HCT116 (cell line): ENCODE measurements at regions not wholly inside any gene's neighbourhood (a gene's known extent, or its start where the extent isn't known, plus 50 kb on each side); places are given as distances from the start of the nearest gene placed in this dataset.

Source experiments
- ATAC-seq: fragments of 200-7000 bp; cut with Tn5 transposase; 2 replicates; pipeline ENCODE4 v1.9.1; 2020; ENCODE audit warnings: mild to moderate bottlenecking, moderate library complexity
- BruUV-seq: library from RNA; stranded (reverse); fragments of 400-500 nt; replicated peaks from 2 replicates; lab custom pipeline; 2021; lab: Mats Ljungman, UMichigan
- CTCF ChIA-PET: fragments of 300-600 bp; sonication (Branson Sonifier 250); formaldehyde crosslinking; loops from one replicate; lab custom pipeline; 2021; ENCODE audit warnings: antibody characterized with exemption; lab: Charles Lee
- POLR2A ChIA-PET: fragments of 300-600, 350-600 bp; sonication (Branson Sonifier 250); formaldehyde crosslinking; loops from one replicate; lab custom pipeline; 2021; ENCODE audit warnings: antibody characterized with exemption; lab: Charles Lee
- RAD21 ChIA-PET, 2 experiments: fragments of 300-600 bp; sonication (Branson Sonifier 250); formaldehyde crosslinking; loops; one replicate each; lab custom pipeline; 2023; ENCODE audit warnings: low total read pairs in 2 of 2; ENCODE audit not compliant: uncharacterized antibody in 2 of 2, unreplicated experiment in 2 of 2, low non-redundant PET in 1 of 2; lab: Charles Lee
- DNase-seq: peaks from one replicate; pipeline ENCODE4 v3.0.0-alpha.2; 2010; ENCODE audit warnings: low read depth, low spot score
- H2AFZ ChIP-seq: fragments of 200-600 bp; shearing (Covaris generic), sonication (generic); 2 replicates; pipeline ENCODE4 v1.6.1; 2017; ENCODE audit warnings: low read depth, mixed run types, mixed read lengths, antibody characterized with exemption, low read length; ENCODE audit not compliant: poor library complexity, severe bottlenecking
- H3K27ac ChIP-seq: 2 replicates; pipeline ENCODE4 v1.5.1; 2012; ENCODE audit warnings: low read depth, low read length
- H3K27me3 ChIP-seq: fragments of 200-600 bp; sonication (generic); 2 replicates; pipeline ENCODE4 v1.6.1; 2016; ENCODE audit warnings: mixed run types, low read length, mixed read lengths; ENCODE audit not compliant: insufficient read depth
- H3K36me3 ChIP-seq, 2 experiments: fragments of 200-500 bp in 1 of 2; fragments of 200-600 bp in 1 of 2; sonication (Bioruptor generic) in 1 of 2; sonication (generic) in 1 of 2; 2 replicates each; pipeline versions ENCODE4 v1.5.1 to v1.6.1; 2014 to 2016; ENCODE audit warnings: low read length in 2 of 2, inconsistent platforms in 1 of 2, mixed read lengths in 1 of 2, mixed run types in 1 of 2; ENCODE audit not compliant: insufficient read depth in 2 of 2, control insufficient read depth in 1 of 2
- H3K4me1 ChIP-seq, 2 experiments: fragments of 200-600 bp in 1 of 2; sonication (generic) in 1 of 2; 2 replicates each; pipeline versions ENCODE4 v1.5.1 to v1.6.1; 2012 to 2017; ENCODE audit warnings: low read length in 2 of 2, inconsistent platforms in 1 of 2, mild to moderate bottlenecking in 1 of 2, mixed read lengths in 1 of 2, mixed run types in 1 of 2, moderate library complexity in 1 of 2; ENCODE audit not compliant: insufficient read depth in 2 of 2, control insufficient read depth in 1 of 2
- H3K4me2 ChIP-seq: fragments of 200-600 bp; sonication (generic); 2 replicates; pipeline ENCODE4 v1.6.1; 2017; ENCODE audit warnings: mixed run types, low read length, mixed read lengths
- H3K4me3 ChIP-seq, 2 experiments: fragments of 200-600 bp in 1 of 2; sonication (generic) in 1 of 2; replicated peaks in 1 of 2; 2 replicates each; pipeline ENCODE4 v1.5.1; 2011 to 2016; ENCODE audit warnings: low read length in 2 of 2, control low read depth in 1 of 2, low read depth in 1 of 2, mild to moderate bottlenecking in 1 of 2, mixed read lengths in 1 of 2, mixed run types in 1 of 2
- H3K79me2 ChIP-seq: fragments of 200-600 bp; sonication (generic); 2 replicates; pipeline ENCODE4 v1.6.1; 2017; ENCODE audit warnings: mild to moderate bottlenecking, mixed run types, low read length, moderate library complexity, mixed read lengths; ENCODE audit not compliant: insufficient read depth
- H3K9ac ChIP-seq: fragments of 200-600 bp; sonication (generic); 2 replicates; pipeline ENCODE4 v1.6.1; 2016; ENCODE audit warnings: low read length, mixed read lengths
- H3K9me2 ChIP-seq: fragments of 200-600 bp; sonication (generic), shearing (Covaris generic); 2 replicates; pipeline ENCODE4 v1.6.1; 2017; ENCODE audit warnings: mixed run types, mild to moderate bottlenecking, moderate library complexity; ENCODE audit not compliant: insufficient read depth
- H3K9me3 ChIP-seq, 2 experiments: fragments of 200-500 bp in 1 of 2; fragments of 200-600 bp in 1 of 2; sonication (Bioruptor generic) in 1 of 2; sonication (generic) in 1 of 2; 2 replicates each; pipeline ENCODE4 v1.6.1; 2014 to 2017; ENCODE audit warnings: low read length in 2 of 2, mixed read lengths in 2 of 2, inconsistent platforms in 1 of 2, low read depth in 1 of 2, mild to moderate bottlenecking in 1 of 2, mixed run types in 1 of 2, moderate library complexity in 1 of 2; ENCODE audit not compliant: control insufficient read depth in 1 of 2, insufficient read depth in 1 of 2
- H4K20me1 ChIP-seq: fragments of 200-600 bp; sonication (generic), shearing (Covaris generic); 2 replicates; pipeline ENCODE4 v1.6.1; 2017; ENCODE audit warnings: mixed run types, mild to moderate bottlenecking, moderate library complexity; ENCODE audit not compliant: insufficient read depth
- CBX3 ChIP-seq: IDR thresholded peaks from 2 replicates; pipeline ENCODE4 v1.6.1; 2012; ENCODE audit warnings: low read depth
- CEBPB ChIP-seq: IDR thresholded peaks from 2 replicates; pipeline ENCODE4 v1.6.1; 2012; ENCODE audit warnings: low read depth
- ELF1 ChIP-seq: IDR thresholded peaks from 2 replicates; pipeline ENCODE4 v1.6.1; 2012; ENCODE audit warnings: low read depth, borderline replicate concordance
- FOSL1 ChIP-seq: IDR thresholded peaks from 2 replicates; pipeline ENCODE4 v1.6.1; 2012; ENCODE audit warnings: low read depth
- JUND ChIP-seq: IDR thresholded peaks from 2 replicates; pipeline ENCODE4 v1.6.1; 2012
- RAD21 ChIP-seq: IDR thresholded peaks from 2 replicates; pipeline ENCODE4 v1.6.1; 2012; ENCODE audit warnings: low read depth, mild to moderate bottlenecking
- SIN3A ChIP-seq: IDR thresholded peaks from 2 replicates; pipeline ENCODE4 v1.6.1; 2012; ENCODE audit warnings: low read depth
- SP1 ChIP-seq: IDR thresholded peaks from 2 replicates; pipeline ENCODE4 v1.6.1; 2012; ENCODE audit warnings: low read depth
- TCF7L2 ChIP-seq: IDR thresholded peaks from 2 replicates; pipeline ENCODE4 v1.7.0; 2011; ENCODE audit warnings: borderline replicate concordance, inconsistent platforms; ENCODE audit not compliant: insufficient read depth, insufficient read length; ENCODE audit errors: extremely low read depth
- YY1 ChIP-seq: IDR thresholded peaks from 2 replicates; pipeline ENCODE4 v1.6.1; 2011; ENCODE audit warnings: low read length, low read depth, moderate library complexity, mild to moderate bottlenecking; ENCODE audit not compliant: insufficient replicate concordance; ENCODE audit errors: extremely low read depth
- ZNF274 ChIP-seq: fragments of 200-500 bp; sonication (Bioruptor generic); IDR thresholded peaks from 2 replicates; pipeline ENCODE4 v1.6.1; 2014; ENCODE audit warnings: mild to moderate bottlenecking, low read depth, low read length, inconsistent platforms
- intact Hi-C: fragments of 100-400 bp; cut with micrococcal nuclease; formaldehyde crosslinking; loops from 2 replicates; pipeline ENCODE4 v1.10.0; 2022
- TF ChIP-seq, protein P1 (sequence below), 3 experiments: fragments of 200-600 bp in 1 of 3; sonication (generic) in 1 of 3; IDR thresholded peaks in 2 of 3; conservative IDR thresholded peaks in 1 of 3; 2 replicates each; pipeline ENCODE4 v1.5.1; 2012 to 2017; ENCODE audit warnings: low read depth in 2 of 3, low read length in 2 of 3, antibody characterized with exemption in 1 of 3, borderline replicate concordance in 1 of 3, control low read depth in 1 of 3, mild to moderate bottlenecking in 1 of 3, mixed read lengths in 1 of 3, mixed run types in 1 of 3, moderate library complexity in 1 of 3; ENCODE audit not compliant: insufficient read depth in 1 of 3
- TF ChIP-seq, protein P2 (sequence below): IDR thresholded peaks from 2 replicates; pipeline ENCODE4 v1.6.1; 2012; ENCODE audit warnings: low read depth
- TF ChIP-seq, protein P3 (sequence below): IDR thresholded peaks from 2 replicates; pipeline ENCODE4 v1.6.1; 2012

DNA sequence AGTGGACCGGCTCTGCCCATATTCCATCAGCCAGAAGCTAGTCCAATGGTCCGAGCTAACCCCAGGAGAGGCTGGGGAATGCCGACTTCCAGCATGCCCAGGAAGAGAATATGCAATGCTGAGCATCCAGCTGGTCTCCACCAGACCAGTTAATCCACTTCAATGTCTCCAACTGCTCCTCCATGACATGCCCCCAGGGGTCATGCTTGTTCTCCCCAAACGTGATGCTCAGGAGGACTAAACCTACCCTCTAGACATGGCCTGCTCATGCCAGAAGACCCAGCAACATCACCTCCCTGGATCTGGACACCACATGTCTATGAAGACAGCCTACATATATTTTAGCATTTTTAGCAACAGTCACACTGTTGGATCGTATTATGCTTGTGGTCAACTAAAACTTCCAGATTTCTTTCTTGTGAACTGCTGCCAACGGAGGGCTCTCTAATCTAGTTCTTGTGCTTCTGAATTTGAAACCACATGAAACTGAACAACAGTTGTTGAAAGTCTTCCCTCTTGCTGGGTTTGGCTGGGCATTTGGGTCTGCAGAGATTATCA lies 245.1 kb downstream of the SOX9 start:
- DNase-seq (no peak), ATAC-seq (no peak)
- intact Hi-C loops = no loop called here
- Histone ChIP-seq H3K9ac (no peak overlapping the region), H3K79me2 (no peaks in the 10 kb centered on the region), H3K36me3 (no peaks in the 10 kb centered on the region), H3K4me3 (no peak overlapping the region), H3K9me3 (no peaks in the 10 kb centered on the region), H3K4me2 (no peak overlapping the region), H4K20me1 (no peaks in the 10 kb centered on the region), H3K9me2 (no peaks in the 10 kb centered on the region), H3K27ac (no peak overlapping the region), H3K27me3 (no peaks in the 10 kb centered on the region), H2AFZ (no peak overlapping the region), H3K4me1 (peaks cover 5 to 31% of the 10 kb centered on the region in 2 experiments)
- TF ChIP-seq RAD21 (peak; percentile 9; the same call in 1 of the 2 replicates), FOSL1 (no peak)
- CTCF ChIA-PET = no interaction called here
- POLR2A ChIA-PET = no interaction called here
- RAD21 ChIA-PET = no interaction called here
- BruUV-seq = no TSS peak

DNA sequence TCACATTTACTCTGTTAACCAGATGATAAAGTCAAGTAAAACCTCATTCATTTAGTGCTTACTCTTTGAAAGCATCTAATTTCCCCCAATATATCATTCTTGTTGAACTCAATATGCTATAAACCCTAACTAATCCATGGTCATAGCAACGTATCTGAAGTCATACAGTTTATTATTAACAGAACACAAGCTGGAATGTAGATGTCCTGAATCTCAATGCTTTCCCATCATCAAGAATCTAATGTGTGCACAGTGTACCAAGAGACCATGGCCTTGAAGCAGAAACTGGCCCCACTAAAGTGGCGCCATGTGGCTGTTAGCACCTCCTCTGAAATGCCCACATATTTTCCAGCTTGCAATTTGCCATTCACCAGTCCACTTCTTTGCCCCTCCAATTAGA lies 245.8 kb downstream of the SOX9 start:
- CTCF ChIA-PET = no interaction called here
- no peak for TF ChIP-seq ZNF274
- TF ChIP-seq CEBPB = no peak
- no peak for TF ChIP-seq FOSL1
- TF ChIP-seq SP1 = no peak
- TF ChIP-seq, protein P1, sequence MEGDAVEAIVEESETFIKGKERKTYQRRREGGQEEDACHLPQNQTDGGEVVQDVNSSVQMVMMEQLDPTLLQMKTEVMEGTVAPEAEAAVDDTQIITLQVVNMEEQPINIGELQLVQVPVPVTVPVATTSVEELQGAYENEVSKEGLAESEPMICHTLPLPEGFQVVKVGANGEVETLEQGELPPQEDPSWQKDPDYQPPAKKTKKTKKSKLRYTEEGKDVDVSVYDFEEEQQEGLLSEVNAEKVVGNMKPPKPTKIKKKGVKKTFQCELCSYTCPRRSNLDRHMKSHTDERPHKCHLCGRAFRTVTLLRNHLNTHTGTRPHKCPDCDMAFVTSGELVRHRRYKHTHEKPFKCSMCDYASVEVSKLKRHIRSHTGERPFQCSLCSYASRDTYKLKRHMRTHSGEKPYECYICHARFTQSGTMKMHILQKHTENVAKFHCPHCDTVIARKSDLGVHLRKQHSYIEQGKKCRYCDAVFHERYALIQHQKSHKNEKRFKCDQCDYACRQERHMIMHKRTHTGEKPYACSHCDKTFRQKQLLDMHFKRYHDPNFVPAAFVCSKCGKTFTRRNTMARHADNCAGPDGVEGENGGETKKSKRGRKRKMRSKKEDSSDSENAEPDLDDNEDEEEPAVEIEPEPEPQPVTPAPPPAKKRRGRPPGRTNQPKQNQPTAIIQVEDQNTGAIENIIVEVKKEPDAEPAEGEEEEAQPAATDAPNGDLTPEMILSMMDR (IDR thresholded peaks at IDR 0.05 in 2 of 3, conservative IDR thresholded peaks at IDR 0.05 in 1 of 3; ENCODE audit: borderline replicate concordance in 1 of 3, insufficient read depth in 1 of 3, low read depth in 2 of 3, low read length in 2 of 3) = no peak
- TF ChIP-seq CBX3 = no peak
- TF ChIP-seq JUND = no peak
- no peak for TF ChIP-seq TCF7L2
- no peak for TF ChIP-seq ELF1
- TF ChIP-seq, protein P2, sequence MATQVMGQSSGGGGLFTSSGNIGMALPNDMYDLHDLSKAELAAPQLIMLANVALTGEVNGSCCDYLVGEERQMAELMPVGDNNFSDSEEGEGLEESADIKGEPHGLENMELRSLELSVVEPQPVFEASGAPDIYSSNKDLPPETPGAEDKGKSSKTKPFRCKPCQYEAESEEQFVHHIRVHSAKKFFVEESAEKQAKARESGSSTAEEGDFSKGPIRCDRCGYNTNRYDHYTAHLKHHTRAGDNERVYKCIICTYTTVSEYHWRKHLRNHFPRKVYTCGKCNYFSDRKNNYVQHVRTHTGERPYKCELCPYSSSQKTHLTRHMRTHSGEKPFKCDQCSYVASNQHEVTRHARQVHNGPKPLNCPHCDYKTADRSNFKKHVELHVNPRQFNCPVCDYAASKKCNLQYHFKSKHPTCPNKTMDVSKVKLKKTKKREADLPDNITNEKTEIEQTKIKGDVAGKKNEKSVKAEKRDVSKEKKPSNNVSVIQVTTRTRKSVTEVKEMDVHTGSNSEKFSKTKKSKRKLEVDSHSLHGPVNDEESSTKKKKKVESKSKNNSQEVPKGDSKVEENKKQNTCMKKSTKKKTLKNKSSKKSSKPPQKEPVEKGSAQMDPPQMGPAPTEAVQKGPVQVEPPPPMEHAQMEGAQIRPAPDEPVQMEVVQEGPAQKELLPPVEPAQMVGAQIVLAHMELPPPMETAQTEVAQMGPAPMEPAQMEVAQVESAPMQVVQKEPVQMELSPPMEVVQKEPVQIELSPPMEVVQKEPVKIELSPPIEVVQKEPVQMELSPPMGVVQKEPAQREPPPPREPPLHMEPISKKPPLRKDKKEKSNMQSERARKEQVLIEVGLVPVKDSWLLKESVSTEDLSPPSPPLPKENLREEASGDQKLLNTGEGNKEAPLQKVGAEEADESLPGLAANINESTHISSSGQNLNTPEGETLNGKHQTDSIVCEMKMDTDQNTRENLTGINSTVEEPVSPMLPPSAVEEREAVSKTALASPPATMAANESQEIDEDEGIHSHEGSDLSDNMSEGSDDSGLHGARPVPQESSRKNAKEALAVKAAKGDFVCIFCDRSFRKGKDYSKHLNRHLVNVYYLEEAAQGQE = no peak
- TF ChIP-seq YY1 = no peak
- TF ChIP-seq RAD21 = no peak
- TF ChIP-seq SIN3A = no peak
- TF ChIP-seq, protein P3, sequence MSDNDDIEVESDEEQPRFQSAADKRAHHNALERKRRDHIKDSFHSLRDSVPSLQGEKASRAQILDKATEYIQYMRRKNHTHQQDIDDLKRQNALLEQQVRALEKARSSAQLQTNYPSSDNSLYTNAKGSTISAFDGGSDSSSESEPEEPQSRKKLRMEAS = no peak

More for the DNA sequence above, 245.8 kb downstream of the SOX9 start:
- no TSS peak for BruUV-seq
- Histone ChIP-seq H2AFZ (no peak overlapping the region), H3K79me2 (no peaks in the 10 kb centered on the region), H3K4me3 (no peak overlapping the region), H3K4me2 (no peak overlapping the region), H3K9me2 (no peaks in the 10 kb centered on the region), H3K9ac (no peak overlapping the region), H3K4me1 (peaks cover 12 to 35% of the 10 kb centered on the region in 2 experiments), H3K9me3 (no peaks in the 10 kb centered on the region), H3K27ac (no peak overlapping the region), H3K27me3 (no peaks in the 10 kb centered on the region), H3K36me3 (no peaks in the 10 kb centered on the region), H4K20me1 (no peaks in the 10 kb centered on the region)
- intact Hi-C loops = no loop called here
- RAD21 ChIA-PET = no interaction called here
- ATAC-seq (no peak), DNase-seq (no peak)
- POLR2A ChIA-PET = interaction anchor here (0.7 kb wide), 1 partner anchor 29 kb away, joined by 3 read pairs; no protein-coding TSS in a partner anchor
